SK-N-SH treated with all-trans-retinoic acid at 6 μM for 48 hours (cell line): ENCODE measurements at regions not wholly inside any gene's neighbourhood (a gene's known extent, or its start where the extent isn't known, plus 50 kb on each side); places are given as distances from the start of the nearest gene placed in this dataset.

Experiments
- ESRRG ChIP-seq: fragments of 250-450 bp; sonication (Bioruptor Pico); IDR thresholded peaks from 2 replicates; pipeline ENCODE4 v1.6.1; 2021; ENCODE audit warnings: mild to moderate bottlenecking
- PATZ1 ChIP-seq: fragments of 250-450 bp; sonication (Bioruptor Pico); IDR thresholded peaks from 2 replicates; pipeline ENCODE4 v1.8.0; 2020; ENCODE audit warnings: mild to moderate bottlenecking, moderate library complexity, borderline replicate concordance
- TOX ChIP-seq: fragments of 250-450 bp; sonication (Bioruptor Pico); IDR thresholded peaks from 2 replicates; pipeline ENCODE4 v1.8.0; 2021; ENCODE audit warnings: mild to moderate bottlenecking, moderate library complexity, borderline replicate concordance
- ZC3H10 ChIP-seq: fragments of 250-450 bp; sonication (Bioruptor Pico); IDR thresholded peaks from 2 replicates; pipeline ENCODE4 v1.5.1; 2021; ENCODE audit warnings: mild to moderate bottlenecking, moderate library complexity

GRCh38 chr9:79985772-79986171, 414.0 kb downstream of the TLE4 start:
- no peak for TF ChIP-seq ESRRG (CRISPR knock-in tag)
- TF ChIP-seq ZC3H10: no peak
- TF ChIP-seq PATZ1: no peak
- no peak for TF ChIP-seq TOX (CRISPR knock-in tag)
